Nephron (organoid): ENCODE measurements at regions not wholly inside any gene's neighbourhood (a gene's known extent, or its start where the extent isn't known, plus 50 kb on each side); places are given as distances from the start of the nearest gene placed in this dataset.
A peak's percentile ranks its signal among the peaks of the same experiment; 100 is the strongest.

Experiments used
- H3K27ac Mint-ChIP-seq, 3 experiments: 2 replicates each; pipeline ENCODE4 v1.8.0; 2020; ENCODE audit warnings: mixed read lengths in 3 of 3, mild to moderate bottlenecking in 2 of 3, moderate library complexity in 1 of 3
- H3K27me3 Mint-ChIP-seq: 2 replicates; pipeline ENCODE4 v1.8.0; 2021; ENCODE audit warnings: low read depth, mild to moderate bottlenecking, moderate library complexity, mixed read lengths
- H3K36me3 Mint-ChIP-seq: 2 replicates; pipeline ENCODE4 v1.8.0; 2020; ENCODE audit warnings: low read depth, mixed read lengths
- H3K4me1 Mint-ChIP-seq: 2 replicates; pipeline ENCODE4 v1.8.0; 2020; ENCODE audit warnings: mixed read lengths
- H3K4me3 Mint-ChIP-seq, 3 experiments: 2 replicates each; pipeline ENCODE4 v1.8.0; 2020; ENCODE audit warnings: mild to moderate bottlenecking in 3 of 3, mixed read lengths in 3 of 3, moderate library complexity in 2 of 3
- H3K9me3 Mint-ChIP-seq: 2 replicates; pipeline ENCODE4 v1.8.0; 2020; ENCODE audit warnings: mixed read lengths
- TF ChIP-seq, protein P1 (sequence below), 3 experiments: fragments of 200-600 bp; sonication (generic); IDR thresholded peaks; one replicate each; pipeline ENCODE4 v1.5.0; 2021; ENCODE audit warnings: antibody characterized with exemption in 3 of 3; ENCODE audit not compliant: unreplicated experiment in 3 of 3

DNA sequence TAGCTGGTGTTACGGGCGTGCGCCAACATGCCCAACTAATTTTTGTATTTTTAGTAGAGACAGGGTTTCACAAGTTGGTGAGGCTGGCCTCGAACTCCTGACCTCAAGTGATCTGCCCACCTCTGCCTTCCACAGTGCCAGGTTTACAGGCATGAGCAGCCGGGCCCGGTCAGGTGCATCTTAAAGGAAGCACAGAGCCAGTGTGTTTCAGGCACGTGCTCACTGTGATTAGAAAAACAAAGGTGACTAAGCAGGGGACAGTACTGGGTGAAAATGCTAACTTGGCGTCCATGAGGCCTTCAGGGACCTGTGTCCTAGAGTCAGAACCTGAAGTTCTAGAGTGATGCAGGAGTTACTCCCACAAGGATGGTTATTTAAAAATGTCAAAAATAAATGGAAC, 60.0 kb upstream of the GJA8 start:
- H3K4me3 Mint-ChIP-seq = no peak overlapping the region
- TF ChIP-seq, protein P1, sequence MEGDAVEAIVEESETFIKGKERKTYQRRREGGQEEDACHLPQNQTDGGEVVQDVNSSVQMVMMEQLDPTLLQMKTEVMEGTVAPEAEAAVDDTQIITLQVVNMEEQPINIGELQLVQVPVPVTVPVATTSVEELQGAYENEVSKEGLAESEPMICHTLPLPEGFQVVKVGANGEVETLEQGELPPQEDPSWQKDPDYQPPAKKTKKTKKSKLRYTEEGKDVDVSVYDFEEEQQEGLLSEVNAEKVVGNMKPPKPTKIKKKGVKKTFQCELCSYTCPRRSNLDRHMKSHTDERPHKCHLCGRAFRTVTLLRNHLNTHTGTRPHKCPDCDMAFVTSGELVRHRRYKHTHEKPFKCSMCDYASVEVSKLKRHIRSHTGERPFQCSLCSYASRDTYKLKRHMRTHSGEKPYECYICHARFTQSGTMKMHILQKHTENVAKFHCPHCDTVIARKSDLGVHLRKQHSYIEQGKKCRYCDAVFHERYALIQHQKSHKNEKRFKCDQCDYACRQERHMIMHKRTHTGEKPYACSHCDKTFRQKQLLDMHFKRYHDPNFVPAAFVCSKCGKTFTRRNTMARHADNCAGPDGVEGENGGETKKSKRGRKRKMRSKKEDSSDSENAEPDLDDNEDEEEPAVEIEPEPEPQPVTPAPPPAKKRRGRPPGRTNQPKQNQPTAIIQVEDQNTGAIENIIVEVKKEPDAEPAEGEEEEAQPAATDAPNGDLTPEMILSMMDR (IDR thresholded peaks at IDR 0.05; ENCODE audit: unreplicated experiment in 3 of 3) = no peak
- H3K27me3 Mint-ChIP-seq = no peaks in the 10 kb centered on the region
- H3K4me1 Mint-ChIP-seq = peaks cover 10% of the 10 kb centered on the region
- no peak overlapping the region for H3K27ac Mint-ChIP-seq
- no peaks in the 10 kb centered on the region for H3K9me3 Mint-ChIP-seq
- H3K36me3 Mint-ChIP-seq = no peaks in the 10 kb centered on the region

DNA sequence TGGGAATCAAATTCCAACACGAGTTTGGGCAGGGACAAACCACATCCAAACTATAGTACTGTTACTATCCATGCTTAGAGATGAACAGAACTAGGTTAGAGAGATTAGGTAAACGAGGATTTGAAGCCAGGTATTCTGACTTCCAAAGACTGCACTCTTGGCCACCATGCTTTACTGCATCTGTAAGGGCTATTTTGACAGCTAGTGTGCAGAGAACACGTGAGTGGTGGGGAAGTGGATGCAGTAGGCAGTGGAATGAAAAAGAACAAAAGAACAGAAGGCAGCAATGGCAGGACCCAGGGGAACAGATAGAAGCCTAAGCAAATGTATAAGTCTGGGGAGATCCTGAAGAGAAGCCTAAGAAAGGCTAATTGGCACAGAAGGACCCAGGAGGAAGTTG, 59.1 kb upstream of the GJA8 start:
- no peak overlapping the region for H3K27ac Mint-ChIP-seq
- no peaks in the 10 kb centered on the region for H3K36me3 Mint-ChIP-seq
- no peaks in the 10 kb centered on the region for H3K9me3 Mint-ChIP-seq
- no peak overlapping the region for H3K4me3 Mint-ChIP-seq
- peaks cover 8% of the 10 kb centered on the region for H3K4me1 Mint-ChIP-seq
- no peaks in the 10 kb centered on the region for H3K27me3 Mint-ChIP-seq
- TF ChIP-seq, protein P1 (IDR thresholded peaks at IDR 0.05; ENCODE audit: unreplicated experiment in 3 of 3) = no peak

DNA sequence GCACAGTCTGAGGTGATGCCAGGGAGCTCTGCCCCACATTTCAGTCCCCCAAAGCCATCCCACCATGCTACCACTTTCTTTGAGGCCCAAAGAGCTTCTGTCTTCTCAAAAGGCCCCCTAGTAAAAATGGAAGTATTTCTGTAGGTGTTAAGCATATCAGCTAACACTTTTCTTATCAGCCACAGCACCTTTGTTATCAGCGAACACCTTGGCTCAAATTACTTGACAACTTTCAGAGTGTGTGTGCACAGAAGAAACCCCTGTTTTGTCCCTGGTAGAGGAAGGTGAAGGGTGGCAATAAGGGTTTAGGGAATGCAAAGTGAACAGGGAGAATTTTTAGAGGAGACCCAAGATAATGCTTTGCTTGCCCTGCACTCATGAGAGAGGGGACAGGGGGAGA, 54.8 kb upstream of the GJA8 start:
- no peaks in the 10 kb centered on the region for H3K27me3 Mint-ChIP-seq
- H3K4me3 Mint-ChIP-seq = no peak overlapping the region
- no peaks in the 10 kb centered on the region for H3K9me3 Mint-ChIP-seq
- no peak overlapping the region for H3K27ac Mint-ChIP-seq
- no peaks in the 10 kb centered on the region for H3K36me3 Mint-ChIP-seq
- TF ChIP-seq, protein P1 (IDR thresholded peaks at IDR 0.05; ENCODE audit: unreplicated experiment in 3 of 3) = no peak
- peaks cover 11% of the 10 kb centered on the region for H3K4me1 Mint-ChIP-seq

DNA sequence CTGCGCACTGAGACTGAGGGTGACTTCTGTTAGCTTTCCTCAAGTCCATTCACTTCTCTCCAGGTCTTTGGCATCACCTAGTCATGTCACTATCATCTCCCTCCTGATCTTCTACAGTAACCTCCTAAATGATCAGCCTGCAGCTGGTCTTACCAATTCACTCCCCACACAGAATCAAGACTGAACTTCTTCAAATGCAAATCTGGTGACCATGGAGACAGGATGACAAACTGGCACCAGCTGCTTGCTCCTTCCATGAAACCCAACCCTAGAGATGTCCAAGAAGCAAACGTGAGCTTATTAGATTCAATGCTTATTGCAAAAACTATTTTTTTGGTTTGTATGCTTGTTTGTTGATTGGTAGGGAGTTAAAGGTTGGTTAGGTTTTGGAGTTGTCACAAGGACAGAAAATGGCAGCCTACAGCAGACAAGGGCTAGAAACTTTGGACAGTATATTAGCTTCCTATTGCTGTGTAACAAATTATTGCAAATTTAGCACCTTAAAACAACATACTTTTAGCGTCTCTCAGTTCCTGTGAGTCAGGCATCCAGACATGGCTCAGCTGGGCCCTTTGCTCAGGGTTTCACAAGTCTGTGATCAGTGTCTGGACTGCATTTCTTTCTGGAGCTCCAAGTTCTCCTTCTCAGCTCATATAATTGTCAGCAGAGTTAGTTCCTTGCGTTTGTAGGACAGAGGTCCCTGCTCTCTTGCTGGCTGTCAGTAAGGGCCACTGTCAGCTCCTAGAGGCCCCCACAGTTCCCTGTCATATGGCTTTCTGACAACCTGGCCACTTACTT, 53.3 kb upstream of the GJA8 start:
- Mint-ChIP-seq H3K4me1 (peaks cover 19% of the 10 kb centered on the region), H3K4me3 (no peak overlapping the region), H3K9me3 (no peaks in the 10 kb centered on the region), H3K27ac (peak overlapping the region in 1 of 3 experiments; percentile 49), H3K36me3 (no peaks in the 10 kb centered on the region), H3K27me3 (no peaks in the 10 kb centered on the region)
- TF ChIP-seq, protein P1 (IDR thresholded peaks at IDR 0.05; ENCODE audit: unreplicated experiment in 3 of 3) = no peak

DNA sequence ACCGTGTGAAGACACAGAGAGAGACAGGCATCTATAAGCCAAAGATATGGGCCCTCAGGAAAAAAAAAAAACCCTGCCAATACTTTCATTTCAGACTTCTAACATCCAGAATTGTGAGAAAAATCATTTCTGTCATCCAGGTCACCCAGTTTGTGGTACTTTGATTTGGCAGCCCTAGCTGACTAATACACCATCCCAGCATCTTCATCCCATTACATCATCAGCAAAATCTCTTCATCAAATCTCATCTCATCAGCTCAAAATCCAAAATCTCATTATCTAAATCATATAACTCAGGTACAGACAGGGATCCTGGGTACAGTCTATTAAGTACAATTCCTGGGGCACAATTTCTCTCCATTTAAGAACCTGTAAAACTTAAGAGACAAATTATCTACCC, 51.9 kb upstream of the GJA8 start:
- Mint-ChIP-seq H3K4me1 (peaks cover 19% of the 10 kb centered on the region), H3K4me3 (no peak overlapping the region), H3K27ac (no peak overlapping the region), H3K9me3 (peaks cover 2% of the 10 kb centered on the region), H3K36me3 (no peaks in the 10 kb centered on the region), H3K27me3 (no peaks in the 10 kb centered on the region)
- TF ChIP-seq, protein P1 (IDR thresholded peaks at IDR 0.05; ENCODE audit: unreplicated experiment in 3 of 3) = no peak

DNA sequence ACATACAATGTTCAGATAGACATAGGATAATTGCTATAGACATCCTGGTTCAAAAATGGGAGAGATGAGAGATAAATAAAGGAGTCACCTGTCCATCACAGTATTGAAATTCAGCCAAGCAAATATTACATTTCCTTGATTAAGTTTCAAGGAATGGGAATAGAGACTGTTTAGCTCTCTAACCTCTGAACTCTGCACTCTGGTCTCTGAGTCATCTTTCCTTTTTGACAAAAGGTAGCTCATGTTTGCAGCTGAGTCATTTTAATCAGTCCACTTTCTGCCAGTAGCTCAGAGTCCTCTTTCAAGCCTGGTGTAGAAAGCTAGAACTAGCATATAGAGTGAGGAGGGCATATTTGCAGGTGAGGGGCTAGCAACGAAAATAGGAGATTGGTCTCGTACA, 51.4 kb upstream of the GJA8 start:
- peaks cover 19% of the 10 kb centered on the region for H3K4me1 Mint-ChIP-seq
- H3K9me3 Mint-ChIP-seq = peaks cover 6% of the 10 kb centered on the region
- H3K4me3 Mint-ChIP-seq = no peak overlapping the region
- no peaks in the 10 kb centered on the region for H3K36me3 Mint-ChIP-seq
- no peak overlapping the region for H3K27ac Mint-ChIP-seq
- TF ChIP-seq, protein P1 (IDR thresholded peaks at IDR 0.05; ENCODE audit: unreplicated experiment in 3 of 3) = no peak
- H3K27me3 Mint-ChIP-seq = no peaks in the 10 kb centered on the region
